Endothelial cell of umbilical vein (primary cell): ENCODE measurements at regions not wholly inside any gene's neighbourhood (a gene's known extent, or its start where the extent isn't known, plus 50 kb on each side); places are given as distances from the start of the nearest gene placed in this dataset.

Source experiments
- BruUV-seq: library from RNA; stranded (reverse); fragments of 400-500 nt; replicated peaks from 2 replicates; lab custom pipeline; 2021; lab: Mats Ljungman, UMichigan
- CTCF ChIA-PET: fragments of 300-600, 350-600 bp; sonication (Branson Sonifier 250); formaldehyde crosslinking; loops from one replicate; lab custom pipeline; 2021; ENCODE audit warnings: antibody characterized with exemption, inconsistent platforms; lab: Charles Lee
- POLR2A ChIA-PET: fragments of 300-600, 350-600 bp; sonication (Branson Sonifier 250); formaldehyde crosslinking; loops from one replicate; lab custom pipeline; 2021; ENCODE audit warnings: antibody characterized with exemption, inconsistent platforms; lab: Charles Lee
- DNase-seq: peaks from one replicate; pipeline ENCODE4 v3.0.0-alpha.2; 2011; ENCODE audit warnings: low read depth, low spot score
- FAIRE-seq: peaks from 2 replicates; lab custom pipeline; 2011; peaks lifted over from hg19 to GRCh38; lab: Jason Lieb, UNC
- H2AFZ ChIP-seq: 2 replicates; pipeline ENCODE4 v1.6.0; 2012; ENCODE audit warnings: low read depth, low read length, control low read depth, inconsistent platforms
- H3K27ac ChIP-seq: 2 replicates; pipeline ENCODE4 v1.5.1; 2011; ENCODE audit warnings: low read depth, mild to moderate bottlenecking, control low read depth, low read length, moderate library complexity; ENCODE audit not compliant: insufficient read depth
- H3K27me3 ChIP-seq, 2 experiments: 2 replicates each; pipeline versions ENCODE4 v1.6.0 to v1.6.1; 2011; ENCODE audit warnings: low read length in 2 of 2, mixed read lengths in 1 of 2; ENCODE audit not compliant: control insufficient read depth in 2 of 2, insufficient read depth in 2 of 2
- H3K36me3 ChIP-seq, 2 experiments: 2 replicates in 1 of 2; 3 replicates in 1 of 2; pipeline ENCODE4 v1.5.1; 2011; ENCODE audit warnings: low read length in 2 of 2, mild to moderate bottlenecking in 1 of 2, moderate library complexity in 1 of 2; ENCODE audit not compliant: control insufficient read depth in 2 of 2, insufficient read depth in 2 of 2; ENCODE audit errors: extremely low read depth in 1 of 2
- H3K4me1 ChIP-seq: 3 replicates; pipeline ENCODE4 v1.5.1; 2011; ENCODE audit warnings: mild to moderate bottlenecking, low read length; ENCODE audit not compliant: control insufficient read depth, insufficient read depth; ENCODE audit errors: extremely low read depth
- H3K4me2 ChIP-seq: 2 replicates; pipeline ENCODE4 v1.6.1; 2011; ENCODE audit warnings: low read length, control low read depth, mixed read lengths; ENCODE audit not compliant: insufficient read depth
- H3K4me3 ChIP-seq, 3 experiments: fragments of 200-600 bp in 1 of 3; sonication (generic), shearing (Covaris generic) in 1 of 3; replicated peaks in 1 of 3; 2 replicates each; pipeline ENCODE4 v1.5.1; 2011 to 2016; ENCODE audit warnings: control low read depth in 3 of 3, low read length in 3 of 3, mild to moderate bottlenecking in 2 of 3, inconsistent platforms in 1 of 3, low read depth in 1 of 3, moderate library complexity in 1 of 3; ENCODE audit not compliant: insufficient read depth in 1 of 3
- H3K79me2 ChIP-seq: 2 replicates; pipeline ENCODE4 v1.6.0; 2012; ENCODE audit warnings: low read length, inconsistent platforms; ENCODE audit not compliant: control insufficient read depth, insufficient read depth
- H3K9ac ChIP-seq: replicated peaks from 2 replicates; pipeline ENCODE3; 2011; ENCODE audit warnings: low read length, control low read depth; ENCODE audit not compliant: insufficient read depth; ENCODE audit errors: extremely low read depth
- H3K9me1 ChIP-seq: replicated peaks from 3 replicates; pipeline ENCODE4 v1.6.0; 2011; ENCODE audit warnings: mild to moderate bottlenecking, low read length; ENCODE audit not compliant: control insufficient read depth, insufficient read depth; ENCODE audit errors: extremely low read depth
- H3K9me3 ChIP-seq: replicated peaks from 2 replicates; pipeline ENCODE4 v1.5.1; 2012; ENCODE audit warnings: low read length, inconsistent platforms; ENCODE audit not compliant: control insufficient read depth, insufficient read depth
- H4K20me1 ChIP-seq: replicated peaks from 2 replicates; pipeline ENCODE3; 2011; ENCODE audit warnings: mild to moderate bottlenecking, low read length; ENCODE audit not compliant: control insufficient read depth, insufficient read depth; ENCODE audit errors: extremely low read depth
- EZH2 ChIP-seq: IDR thresholded peaks from 2 replicates; pipeline ENCODE4 v1.6.1; 2012; ENCODE audit warnings: borderline replicate concordance, low read depth, mild to moderate bottlenecking, moderate library complexity, low read length, inconsistent platforms; ENCODE audit not compliant: severe bottlenecking
- FOS ChIP-seq: IDR thresholded peaks from 2 replicates; pipeline ENCODE4 v1.6.1; 2011; ENCODE audit warnings: mild to moderate bottlenecking, low read length, moderate library complexity, borderline replicate concordance; ENCODE audit not compliant: insufficient read depth
- GATA2 ChIP-seq: IDR thresholded peaks from 2 replicates; pipeline ENCODE4 v1.7.0; 2011; ENCODE audit warnings: low read depth, mild to moderate bottlenecking, moderate library complexity, mixed read lengths, low read length; ENCODE audit not compliant: insufficient read length, insufficient read depth
- JUN ChIP-seq: IDR thresholded peaks from 2 replicates; pipeline ENCODE4 v1.6.1; 2011; ENCODE audit warnings: borderline replicate concordance, low read depth; ENCODE audit not compliant: insufficient read length, insufficient read depth
- MYC ChIP-seq: IDR thresholded peaks from one replicate; pipeline ENCODE4 v1.6.1; 2011; ENCODE audit warnings: mild to moderate bottlenecking, low read depth, low read length
- POLR2A ChIP-seq: IDR thresholded peaks from 2 replicates; pipeline ENCODE4 v1.6.1; 2012; ENCODE audit warnings: low read depth, mild to moderate bottlenecking, control low read depth, low read length
- POLR2AphosphoS5 ChIP-seq: IDR thresholded peaks from 2 replicates; pipeline ENCODE4 v1.6.1; 2012; ENCODE audit warnings: low read depth, mild to moderate bottlenecking, control low read depth, low read length, moderate library complexity; ENCODE audit not compliant: insufficient read depth
- dilution Hi-C: fragments of 300-500 bp; cut with MboI; formaldehyde crosslinking; loops from one replicate; pipeline ENCODE4 v1.15.0; 2019; ENCODE audit warnings: low sequenced_read_pairs; ENCODE audit not compliant: extremely low pct_ligation_motif_present
- intact Hi-C: fragments of 100-400 bp; cut with micrococcal nuclease; formaldehyde crosslinking; loops from one replicate; pipeline ENCODE4 v1.10.0; 2022
- TF ChIP-seq, protein P1 (sequence below): IDR thresholded peaks from 2 replicates; pipeline ENCODE4 v1.6.1; 2011; ENCODE audit not compliant: insufficient read depth, insufficient read length
- TF ChIP-seq, protein P2 (sequence below), 2 donors: IDR thresholded peaks; 1 replicate in 1 of 2; 2 replicates in 1 of 2; pipeline ENCODE4 v1.5.1; 2011; ENCODE audit warnings: low read length in 2 of 2, mild to moderate bottlenecking in 2 of 2, moderate library complexity in 2 of 2, control low read depth in 1 of 2, inconsistent platforms in 1 of 2, low read depth in 1 of 2; ENCODE audit not compliant: insufficient read depth in 1 of 2; ENCODE audit errors: extremely low read depth in 1 of 2

DNA sequence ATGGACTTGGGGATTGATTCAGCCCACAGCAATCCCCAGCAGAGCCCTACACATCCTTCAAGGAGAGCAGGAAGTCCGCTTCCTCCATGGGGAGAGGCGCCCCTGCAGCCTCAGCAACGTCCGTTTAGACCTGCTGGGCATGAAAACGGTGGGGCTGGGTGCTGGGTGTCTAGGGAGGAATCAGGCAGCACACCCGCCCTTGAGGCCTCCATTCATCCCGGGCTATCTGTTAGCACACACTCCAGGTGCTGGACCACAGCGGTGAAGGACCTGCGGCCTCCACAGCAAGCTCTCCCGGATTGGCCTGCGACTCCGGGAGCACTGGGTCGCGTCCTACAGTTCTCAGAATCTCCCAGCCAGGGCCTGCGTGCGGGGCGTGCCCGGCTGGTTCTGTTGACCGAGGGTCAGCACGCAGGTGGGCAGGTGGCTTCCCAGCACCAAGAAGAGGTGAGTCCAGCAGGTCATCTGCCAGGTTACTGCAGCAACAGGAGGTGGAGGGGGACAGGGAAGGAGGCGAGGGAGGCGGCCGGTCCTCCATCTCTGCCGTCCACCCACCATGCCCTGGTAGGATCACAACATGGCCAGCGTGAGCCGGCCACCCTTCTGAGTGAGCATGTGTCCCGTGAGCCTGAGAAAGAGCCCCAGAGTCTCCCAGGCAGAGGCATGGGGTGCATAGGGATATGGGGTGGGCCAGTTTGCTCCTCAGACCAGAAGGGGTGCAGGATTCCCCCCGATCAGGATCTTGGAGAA lies 96.6 kb downstream of the RIPK4 start:
- H2AFZ ChIP-seq, result no peak overlapping the region
- TF ChIP-seq, protein P1, sequence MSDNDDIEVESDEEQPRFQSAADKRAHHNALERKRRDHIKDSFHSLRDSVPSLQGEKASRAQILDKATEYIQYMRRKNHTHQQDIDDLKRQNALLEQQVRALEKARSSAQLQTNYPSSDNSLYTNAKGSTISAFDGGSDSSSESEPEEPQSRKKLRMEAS, result no peak
- FAIRE-seq (no peak), DNase-seq (no peak)
- H3K4me1 ChIP-seq, result no peaks in the 10 kb centered on the region
- no peaks in the 10 kb centered on the region for H3K27me3 ChIP-seq
- H3K9me3 ChIP-seq, result no peaks in the 10 kb centered on the region
- ChIA-PET POLR2A (interaction anchor here (0.7 kb wide), 1 partner anchor 25 kb away, joined by 4 read pairs; no protein-coding TSS in a partner anchor), CTCF (no interaction called here)
- intact Hi-C loops, result no loop called here
- H3K4me2 ChIP-seq, result no peak overlapping the region
- H3K27ac ChIP-seq, result no peak overlapping the region
- H3K79me2 ChIP-seq, result no peaks in the 10 kb centered on the region
- no peaks in the 10 kb centered on the region for H4K20me1 ChIP-seq
- H3K9ac ChIP-seq, result no peak overlapping the region
- no peaks in the 10 kb centered on the region for H3K36me3 ChIP-seq
- dilution Hi-C loops, result no loop called here
- BruUV-seq, result no TSS peak
- H3K4me3 ChIP-seq, result no peak overlapping the region
- no peaks in the 10 kb centered on the region for H3K9me1 ChIP-seq

- ChIA-PET CTCF (no interaction called here), POLR2A (no interaction called here)
- H4K20me1 ChIP-seq, result no peaks in the 10 kb centered on the region
- FAIRE-seq (no peak), DNase-seq (no peak)
- H3K4me1 ChIP-seq, result no peaks in the 10 kb centered on the region
- no peak overlapping the region for H3K9ac ChIP-seq
- H3K27me3 ChIP-seq, result no peaks in the 10 kb centered on the region
- no peaks in the 10 kb centered on the region for H3K79me2 ChIP-seq
- TF ChIP-seq JUN, result no peak
- no peak for TF ChIP-seq FOS
- no peak for TF ChIP-seq EZH2
- TF ChIP-seq, protein P1, result no peak
- no peak for TF ChIP-seq MYC
- no peak for TF ChIP-seq POLR2AphosphoS5
- TF ChIP-seq, protein P2, sequence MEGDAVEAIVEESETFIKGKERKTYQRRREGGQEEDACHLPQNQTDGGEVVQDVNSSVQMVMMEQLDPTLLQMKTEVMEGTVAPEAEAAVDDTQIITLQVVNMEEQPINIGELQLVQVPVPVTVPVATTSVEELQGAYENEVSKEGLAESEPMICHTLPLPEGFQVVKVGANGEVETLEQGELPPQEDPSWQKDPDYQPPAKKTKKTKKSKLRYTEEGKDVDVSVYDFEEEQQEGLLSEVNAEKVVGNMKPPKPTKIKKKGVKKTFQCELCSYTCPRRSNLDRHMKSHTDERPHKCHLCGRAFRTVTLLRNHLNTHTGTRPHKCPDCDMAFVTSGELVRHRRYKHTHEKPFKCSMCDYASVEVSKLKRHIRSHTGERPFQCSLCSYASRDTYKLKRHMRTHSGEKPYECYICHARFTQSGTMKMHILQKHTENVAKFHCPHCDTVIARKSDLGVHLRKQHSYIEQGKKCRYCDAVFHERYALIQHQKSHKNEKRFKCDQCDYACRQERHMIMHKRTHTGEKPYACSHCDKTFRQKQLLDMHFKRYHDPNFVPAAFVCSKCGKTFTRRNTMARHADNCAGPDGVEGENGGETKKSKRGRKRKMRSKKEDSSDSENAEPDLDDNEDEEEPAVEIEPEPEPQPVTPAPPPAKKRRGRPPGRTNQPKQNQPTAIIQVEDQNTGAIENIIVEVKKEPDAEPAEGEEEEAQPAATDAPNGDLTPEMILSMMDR (IDR thresholded peaks at IDR 0.05; ENCODE audit: extremely low read depth in 1 of 2, insufficient read depth in 1 of 2, low read depth in 1 of 2, low read length in 2 of 2), result no peak
- TF ChIP-seq POLR2A, result no peak
- no peak for TF ChIP-seq GATA2
- H3K9me3 ChIP-seq, result no peaks in the 10 kb centered on the region
- no TSS peak for BruUV-seq
- H3K36me3 ChIP-seq, result no peaks in the 10 kb centered on the region
- no peak overlapping the region for H2AFZ ChIP-seq
- no peak overlapping the region for H3K4me2 ChIP-seq
- intact Hi-C loops, result no loop called here
- H3K4me3 ChIP-seq, result no peak overlapping the region
- H3K27ac ChIP-seq, result no peak overlapping the region
- dilution Hi-C loops, result no loop called here
- no peaks in the 10 kb centered on the region for H3K9me1 ChIP-seq
These were observed 97.4 kb downstream of the RIPK4 start for GRCh38 chr21:41669533-41669830.
